ENCODE measurements at regions not wholly inside any gene's neighbourhood (a gene's known extent, or its start where the extent isn't known, plus 50 kb on each side); places are given as distances from the start of the nearest gene placed in this dataset.

DNA sequence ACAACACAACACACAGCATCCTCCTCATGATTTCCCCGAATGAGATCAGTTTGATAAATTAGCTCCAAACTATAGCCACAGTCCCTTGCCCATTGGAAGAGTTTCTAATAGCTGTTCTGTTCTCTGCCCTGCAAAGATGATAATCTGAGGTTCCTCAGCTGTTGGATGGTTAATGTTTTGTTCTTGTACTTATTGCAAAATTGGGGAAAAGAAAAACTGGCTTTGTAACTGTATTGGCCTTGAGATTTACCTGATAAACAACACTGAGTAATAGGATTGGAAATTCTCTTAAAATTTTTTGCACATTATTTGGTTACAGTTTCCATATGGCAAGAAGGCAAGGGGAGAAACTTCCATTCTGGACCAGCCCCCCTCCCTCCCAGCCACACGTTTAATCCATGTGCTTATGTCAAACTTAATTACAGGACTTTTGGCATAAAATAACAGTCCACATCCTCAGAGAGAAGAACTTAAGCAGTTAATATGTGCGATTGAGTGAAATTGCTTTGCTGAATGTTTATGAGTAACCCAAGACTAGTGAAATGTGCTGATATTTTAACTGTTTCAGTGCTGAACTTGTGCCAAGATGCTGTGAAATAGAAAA lies 119.1 kb upstream of the ZFHX3 start:
- no peak for TF ChIP-seq CTCF (conservative IDR thresholded peaks at IDR 0.05 in 1 of 2, IDR thresholded peaks at IDR 0.05 in 1 of 2; ENCODE audit: extremely low read depth in 1 of 2, insufficient read depth in 1 of 2, low read depth in 1 of 2, low read length in 2 of 2)
- TF ChIP-seq EZH2 (IDR thresholded peaks at IDR 0.05; ENCODE audit: borderline replicate concordance, low read length): no peak

All from mammary epithelial cell (primary cell).